Peyer's patch (tissue), 4 donors: ENCODE measurements at regions not wholly inside any gene's neighbourhood (a gene's known extent, or its start where the extent isn't known, plus 50 kb on each side); places are given as distances from the start of the nearest gene placed in this dataset.

ENCODE experiments used
- DNase-seq, 3 donors: peaks; one replicate each; pipeline ENCODE4 v3.0.0-alpha.2; 2017 to 2019
- H3K27ac ChIP-seq, 4 donors: fragments of 200-600 bp; sonication (generic); one replicate each; pipeline ENCODE4 v1.5.1; 2016 to 2019
- H3K27me3 ChIP-seq, 2 donors: fragments of 200-600 bp; sonication (generic); one replicate each; pipeline ENCODE4 v1.5.1; 2019
- H3K36me3 ChIP-seq, 3 donors: fragments of 200-600 bp; sonication (generic); one replicate each; pipeline ENCODE4 v1.5.1; 2016 to 2019
- H3K4me1 ChIP-seq, 4 donors: fragments of 200-600 bp; sonication (generic); one replicate each; pipeline ENCODE4 v1.5.1; 2016 to 2019
- H3K4me3 ChIP-seq, 4 donors: fragments of 200-600 bp; sonication (generic); 1 replicate in 3 of 4; 2 replicates in 1 of 4; pipeline ENCODE4 v1.5.1; 2016 to 2019; ENCODE audit warnings: mild to moderate bottlenecking in 1 of 4
- H3K9me3 ChIP-seq, 4 donors: fragments of 200-600 bp; sonication (generic); one replicate each; pipeline ENCODE4 v1.5.1; 2016 to 2019; ENCODE audit warnings: mild to moderate bottlenecking in 1 of 4
- CTCF ChIP-seq, 6 experiments: fragments of 450-650 bp in 4 of 6; fragments of 200-600 bp in 2 of 6; sonication (generic) in 1 of 6; IDR thresholded peaks; one replicate each; pipeline ENCODE4 v1.5.1; 2017 to 2019; ENCODE audit warnings: antibody characterized with exemption in 6 of 6, mild to moderate bottlenecking in 3 of 6, moderate library complexity in 1 of 6
- POLR2A ChIP-seq, 2 donors: fragments of 450-650 bp; IDR thresholded peaks; one replicate each; pipeline ENCODE4 v1.5.1; 2017; ENCODE audit warnings: antibody characterized with exemption in 2 of 2, mild to moderate bottlenecking in 2 of 2, moderate library complexity in 2 of 2

DNA sequence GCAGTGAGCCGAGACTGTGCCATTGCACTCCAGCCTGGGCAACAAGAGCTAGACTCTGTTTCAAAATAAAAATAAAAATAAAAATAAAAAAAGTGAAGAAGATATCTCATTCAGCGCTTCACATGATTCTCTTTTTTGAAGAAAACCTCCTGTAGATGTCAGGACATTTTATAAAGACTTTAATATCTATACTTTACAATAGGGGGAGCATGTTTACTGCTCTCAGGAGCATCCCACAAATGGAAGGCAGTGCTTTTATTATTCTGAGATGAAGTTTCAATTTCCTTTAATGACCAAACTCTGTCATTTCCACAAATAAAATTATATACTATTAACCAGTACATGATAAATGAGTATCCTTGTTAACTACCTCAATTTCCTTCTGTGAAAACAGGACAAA, 118.7 kb upstream of the MYOCD start:
- no peaks in the 10 kb centered on the region for H3K27me3 ChIP-seq
- no peak for DNase-seq
- TF ChIP-seq POLR2A (IDR thresholded peaks at IDR 0.05) (no peak), CTCF (IDR thresholded peaks at IDR 0.05) (no peak)
- no peaks in the 10 kb centered on the region for H3K36me3 ChIP-seq
- no peaks in the 10 kb centered on the region for H3K9me3 ChIP-seq
- no peaks in the 10 kb centered on the region for H3K4me1 ChIP-seq
- H3K27ac ChIP-seq, result no peak overlapping the region
- H3K4me3 ChIP-seq, result no peak overlapping the region

- no peak for DNase-seq
- H3K36me3 ChIP-seq, result no peaks in the 10 kb centered on the region
- no peaks in the 10 kb centered on the region for H3K27me3 ChIP-seq
- no peak for TF ChIP-seq POLR2A (IDR thresholded peaks at IDR 0.05)
- no peak for TF ChIP-seq CTCF (IDR thresholded peaks at IDR 0.05)
- no peaks in the 10 kb centered on the region for H3K9me3 ChIP-seq
- no peak overlapping the region for H3K4me3 ChIP-seq
- H3K4me1 ChIP-seq, result no peaks in the 10 kb centered on the region
- H3K27ac ChIP-seq, result no peak overlapping the region
These were observed 117.9 kb upstream of the MYOCD start for GRCh38 chr17:12547831-12548230.

DNA sequence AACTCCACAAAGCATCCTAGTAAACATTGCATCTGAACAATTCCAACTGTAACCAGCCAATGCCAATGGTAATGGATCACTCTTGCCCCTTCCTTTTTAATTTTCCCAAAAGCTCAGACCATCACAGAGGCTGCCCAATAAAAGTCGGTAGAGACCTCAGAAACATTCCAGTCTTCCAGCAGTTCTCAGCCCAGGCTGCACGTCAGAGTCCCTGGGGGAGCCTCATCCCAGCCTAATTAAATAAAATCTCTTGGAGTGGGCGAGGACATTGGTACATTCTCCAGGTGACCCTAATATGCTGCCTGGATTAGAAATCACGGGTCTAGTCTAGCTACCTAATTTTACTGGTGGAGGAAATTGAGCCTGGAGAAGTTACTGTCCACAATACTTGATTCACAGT, 117.1 kb upstream of the MYOCD start:
- Histone ChIP-seq H3K4me1 (no peaks in the 10 kb centered on the region), H3K9me3 (no peaks in the 10 kb centered on the region), H3K36me3 (no peaks in the 10 kb centered on the region), H3K27me3 (no peaks in the 10 kb centered on the region), H3K27ac (no peak overlapping the region), H3K4me3 (no peak overlapping the region)
- TF ChIP-seq CTCF (IDR thresholded peaks at IDR 0.05), result no peak
- TF ChIP-seq POLR2A (IDR thresholded peaks at IDR 0.05), result no peak
- DNase-seq, result no peak

DNA sequence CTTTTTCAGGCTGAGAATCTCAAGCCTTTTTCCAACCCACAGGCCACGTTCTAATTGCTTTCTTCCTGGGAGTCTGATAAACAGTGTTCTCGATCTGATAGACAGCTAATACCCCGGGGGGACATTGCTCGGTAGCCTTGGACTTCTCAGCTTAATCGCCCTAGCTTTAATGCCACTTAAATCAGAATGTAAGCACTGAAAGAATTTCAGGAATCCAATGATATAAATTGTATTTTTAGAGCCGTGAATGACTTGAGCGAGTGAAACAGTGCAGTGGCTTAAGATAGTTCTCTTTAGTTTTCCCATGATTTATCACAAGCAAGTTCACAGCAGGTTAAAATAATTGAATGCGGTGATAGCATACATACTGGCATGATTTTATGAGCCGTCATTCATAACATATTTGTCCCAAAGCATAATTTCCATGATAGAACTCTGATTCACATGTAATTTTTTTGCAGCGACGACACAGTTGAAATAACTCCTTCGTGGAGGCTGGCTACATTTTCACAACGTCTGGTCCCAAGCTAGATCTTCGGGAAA, 116.1 kb upstream of the MYOCD start:
- Histone ChIP-seq H3K4me3 (no peak overlapping the region), H3K27me3 (no peaks in the 10 kb centered on the region), H3K36me3 (no peaks in the 10 kb centered on the region), H3K27ac (peak overlapping the region in 1 of 4 donors; percentile 8), H3K4me1 (no peaks in the 10 kb centered on the region), H3K9me3 (no peaks in the 10 kb centered on the region)
- DNase-seq, result no peak
- TF ChIP-seq POLR2A (IDR thresholded peaks at IDR 0.05) (no peak), CTCF (IDR thresholded peaks at IDR 0.05) (no peak)

DNA sequence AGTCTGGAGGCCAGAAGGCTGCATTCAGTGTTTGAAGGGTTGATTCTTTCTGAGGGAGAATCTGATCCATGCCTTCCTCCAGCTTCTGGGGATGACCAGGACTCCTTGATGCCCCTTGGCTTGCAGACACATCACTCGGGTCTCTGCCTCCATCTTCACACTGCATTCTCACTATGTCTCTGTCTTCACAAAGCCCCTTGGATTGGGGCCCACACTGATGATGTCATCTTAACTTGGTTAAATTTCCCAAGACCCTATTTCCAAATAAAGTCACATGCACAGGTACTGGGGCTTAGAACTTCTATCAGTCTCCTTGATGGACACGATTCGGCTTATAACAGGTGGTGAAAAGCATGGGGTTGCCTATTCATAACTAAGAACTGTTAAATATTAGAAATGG, 112.1 kb upstream of the MYOCD start:
- Histone ChIP-seq H3K4me1 (no peaks in the 10 kb centered on the region), H3K36me3 (no peaks in the 10 kb centered on the region), H3K27ac (no peak overlapping the region), H3K4me3 (no peak overlapping the region), H3K9me3 (no peaks in the 10 kb centered on the region), H3K27me3 (no peaks in the 10 kb centered on the region)
- no peak for DNase-seq
- TF ChIP-seq POLR2A (IDR thresholded peaks at IDR 0.05) (no peak), CTCF (IDR thresholded peaks at IDR 0.05) (no peak)

DNA sequence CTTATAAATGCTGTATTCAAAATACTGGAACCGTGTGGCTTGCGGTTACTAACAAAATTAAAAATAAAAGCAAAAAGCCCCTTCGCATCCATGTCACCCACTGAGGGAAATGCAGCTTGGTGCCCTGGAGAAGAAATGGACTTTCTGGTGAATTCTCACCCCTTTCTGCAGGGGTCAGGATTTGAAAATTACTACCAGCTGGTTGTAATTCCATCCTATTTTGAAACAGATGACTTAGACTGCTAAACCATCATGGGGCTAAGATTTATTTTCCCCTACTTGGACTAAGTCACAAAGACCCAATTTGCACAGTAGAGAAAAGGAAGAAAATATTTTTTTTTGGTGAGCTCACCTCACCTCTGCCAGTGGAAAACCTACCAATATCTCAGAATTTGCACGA, 111.4 kb upstream of the MYOCD start:
- DNase-seq, result no peak
- no peaks in the 10 kb centered on the region for H3K4me1 ChIP-seq
- H3K27ac ChIP-seq, result no peak overlapping the region
- no peak for TF ChIP-seq POLR2A (IDR thresholded peaks at IDR 0.05)
- TF ChIP-seq CTCF (IDR thresholded peaks at IDR 0.05), result no peak
- no peak overlapping the region for H3K4me3 ChIP-seq
- no peaks in the 10 kb centered on the region for H3K9me3 ChIP-seq
- H3K36me3 ChIP-seq, result no peaks in the 10 kb centered on the region
- no peaks in the 10 kb centered on the region for H3K27me3 ChIP-seq
